ENCODE measurements at regions not wholly inside any gene's neighbourhood (a gene's known extent, or its start where the extent isn't known, plus 50 kb on each side); places are given as distances from the start of the nearest gene placed in this dataset.

GRCh38 chr1:193633093-193633492, 446.7 kb upstream of the B3GALT2 start:
- FAIRE-seq (no peak), DNase-seq (ENCODE audit: low read depth, low spot score) (no peak), ATAC-seq (no peak)
- H3K9me3 ChIP-seq (replicated peaks; ENCODE audit: control insufficient read depth, insufficient read depth, low read length): no peaks in the 10 kb centered on the region
- in situ Hi-C loops (cut with MboI) (no loop called here), intact Hi-C loops (cut with micrococcal nuclease; ENCODE audit: unreplicated experiment) (no loop called here)
- SMC1A ChIA-PET (ENCODE audit: uncharacterized antibody, unreplicated experiment): no interaction called here
- H3K4me1 ChIP-seq (ENCODE audit: control insufficient read depth, insufficient read depth, low read length): no peaks in the 10 kb centered on the region
- H3K27ac ChIP-seq (ENCODE audit: control insufficient read depth, insufficient read depth): no peak overlapping the region
- H4K20me1 ChIP-seq (ENCODE audit: control insufficient read depth, insufficient read depth): no peaks in the 10 kb centered on the region
- H3K4me3 ChIP-seq: no peak overlapping the region
- 30% methylated on average over 3 of the region's 3 CpGs for WGBS (ENCODE audit: insufficient coverage, insufficient replicate concordance, low lambda C conversion rate, missing lambda C conversion rate)
- POLR2A ChIA-PET: interaction anchor here (0.6 kb wide), 1 partner anchor 237 kb away, joined by 9 read pairs; no protein-coding TSS in a partner anchor
- no peaks in the 10 kb centered on the region for H3K27me3 ChIP-seq (replicated peaks in 1 of 2; ENCODE audit: control insufficient read depth in 2 of 2, insufficient read depth in 2 of 2, low read length in 1 of 2)
- no peak overlapping the region for H3K9ac ChIP-seq (ENCODE audit: control insufficient read depth, insufficient read depth, low read length)
- BruUV-seq (replicated peaks): no TSS peak
- RAD21 ChIA-PET (ENCODE audit: unreplicated experiment): no interaction called here
- no peaks in the 10 kb centered on the region for H3K36me3 ChIP-seq (ENCODE audit: control insufficient read depth in 2 of 2, insufficient read depth in 2 of 2, low read length in 1 of 2)
- no peak overlapping the region for H2AFZ ChIP-seq (ENCODE audit: control insufficient read depth, low read depth, low read length)
- TF ChIP-seq CBX5 (IDR thresholded peaks at IDR 0.05; ENCODE audit: low read depth) (no peak), TBL1XR1 (IDR thresholded peaks at IDR 0.05; ENCODE audit: low read depth, low read length) (no peak)
- H3K4me2 ChIP-seq (ENCODE audit: control insufficient read depth, insufficient read depth): no peak overlapping the region
- no peaks in the 10 kb centered on the region for H3K79me2 ChIP-seq (ENCODE audit: control insufficient read depth, insufficient read depth, low read length)
- CTCF ChIA-PET: no interaction called here

GRCh38 chr1:193631306-193631705, 444.9 kb upstream of the B3GALT2 start:
- Histone ChIP-seq H3K9me3 (replicated peaks; ENCODE audit: control insufficient read depth, insufficient read depth, low read length) (no peaks in the 10 kb centered on the region), H3K4me2 (ENCODE audit: control insufficient read depth, insufficient read depth) (no peak overlapping the region), H4K20me1 (ENCODE audit: control insufficient read depth, insufficient read depth) (no peaks in the 10 kb centered on the region), H3K79me2 (ENCODE audit: control insufficient read depth, insufficient read depth, low read length) (no peaks in the 10 kb centered on the region), H3K4me3 (no peak overlapping the region), H3K4me1 (ENCODE audit: control insufficient read depth, insufficient read depth, low read length) (no peaks in the 10 kb centered on the region), H3K9ac (ENCODE audit: control insufficient read depth, insufficient read depth, low read length) (no peak overlapping the region), H3K27ac (ENCODE audit: control insufficient read depth, insufficient read depth) (no peak overlapping the region), H3K27me3 (replicated peaks in 1 of 2; ENCODE audit: control insufficient read depth in 2 of 2, insufficient read depth in 2 of 2, low read length in 1 of 2) (no peaks in the 10 kb centered on the region), H2AFZ (ENCODE audit: control insufficient read depth, low read depth, low read length) (no peak overlapping the region), H3K36me3 (ENCODE audit: control insufficient read depth in 2 of 2, insufficient read depth in 2 of 2, low read length in 1 of 2) (no peaks in the 10 kb centered on the region)
- ChIA-PET RAD21 (ENCODE audit: unreplicated experiment) (interaction anchor here (1.3 kb wide), 1 partner anchor 35 kb away, joined by 3 read pairs; no protein-coding TSS in a partner anchor), POLR2A (no interaction called here), SMC1A (ENCODE audit: uncharacterized antibody, unreplicated experiment) (no interaction called here), CTCF (no interaction called here)
- DNase-seq (ENCODE audit: low read depth, low spot score): no peak
- WGBS (ENCODE audit: insufficient coverage, insufficient replicate concordance, low lambda C conversion rate, missing lambda C conversion rate): 26% methylated on average over 3 of the region's 3 CpGs
- BruUV-seq (replicated peaks): no TSS peak
- in situ Hi-C loops (cut with MboI): no loop called here
- no peak for ATAC-seq
- intact Hi-C loops (cut with micrococcal nuclease; ENCODE audit: unreplicated experiment): no loop called here
- no peak for FAIRE-seq
- no peak for TF ChIP-seq NRF1 (conservative IDR thresholded peaks at IDR 0.05; ENCODE audit: low read depth, low read length)
- TF ChIP-seq RCOR1 (conservative IDR thresholded peaks at IDR 0.05; ENCODE audit: low read depth, low read length): no peak
- no peak for TF ChIP-seq CBFB (IDR thresholded peaks at IDR 0.05; ENCODE audit: low read depth)
- no peak for TF ChIP-seq MAX (IDR thresholded peaks at IDR 0.05; ENCODE audit: low read depth, low read length)
- TF ChIP-seq MLLT1 (IDR thresholded peaks at IDR 0.05): no peak
- TF ChIP-seq CHD2 (IDR thresholded peaks at IDR 0.05; ENCODE audit: borderline replicate concordance, low read depth, low read length): no peak
- TF ChIP-seq EGR1 (IDR thresholded peaks at IDR 0.05; ENCODE audit: borderline replicate concordance in 1 of 2, low read depth in 2 of 2, low read length in 2 of 2): no peak
- TF ChIP-seq, protein P1, sequence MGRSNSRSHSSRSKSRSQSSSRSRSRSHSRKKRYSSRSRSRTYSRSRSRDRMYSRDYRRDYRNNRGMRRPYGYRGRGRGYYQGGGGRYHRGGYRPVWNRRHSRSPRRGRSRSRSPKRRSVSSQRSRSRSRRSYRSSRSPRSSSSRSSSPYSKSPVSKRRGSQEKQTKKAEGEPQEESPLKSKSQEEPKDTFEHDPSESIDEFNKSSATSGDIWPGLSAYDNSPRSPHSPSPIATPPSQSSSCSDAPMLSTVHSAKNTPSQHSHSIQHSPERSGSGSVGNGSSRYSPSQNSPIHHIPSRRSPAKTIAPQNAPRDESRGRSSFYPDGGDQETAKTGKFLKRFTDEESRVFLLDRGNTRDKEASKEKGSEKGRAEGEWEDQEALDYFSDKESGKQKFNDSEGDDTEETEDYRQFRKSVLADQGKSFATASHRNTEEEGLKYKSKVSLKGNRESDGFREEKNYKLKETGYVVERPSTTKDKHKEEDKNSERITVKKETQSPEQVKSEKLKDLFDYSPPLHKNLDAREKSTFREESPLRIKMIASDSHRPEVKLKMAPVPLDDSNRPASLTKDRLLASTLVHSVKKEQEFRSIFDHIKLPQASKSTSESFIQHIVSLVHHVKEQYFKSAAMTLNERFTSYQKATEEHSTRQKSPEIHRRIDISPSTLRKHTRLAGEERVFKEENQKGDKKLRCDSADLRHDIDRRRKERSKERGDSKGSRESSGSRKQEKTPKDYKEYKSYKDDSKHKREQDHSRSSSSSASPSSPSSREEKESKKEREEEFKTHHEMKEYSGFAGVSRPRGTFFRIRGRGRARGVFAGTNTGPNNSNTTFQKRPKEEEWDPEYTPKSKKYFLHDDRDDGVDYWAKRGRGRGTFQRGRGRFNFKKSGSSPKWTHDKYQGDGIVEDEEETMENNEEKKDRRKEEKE (IDR thresholded peaks at IDR 0.05): no peak
- TF ChIP-seq CEBPB (IDR thresholded peaks at IDR 0.05; ENCODE audit: borderline replicate concordance in 1 of 2, low read depth in 2 of 2, low read length in 2 of 2): no peak
- TF ChIP-seq, protein P2, sequence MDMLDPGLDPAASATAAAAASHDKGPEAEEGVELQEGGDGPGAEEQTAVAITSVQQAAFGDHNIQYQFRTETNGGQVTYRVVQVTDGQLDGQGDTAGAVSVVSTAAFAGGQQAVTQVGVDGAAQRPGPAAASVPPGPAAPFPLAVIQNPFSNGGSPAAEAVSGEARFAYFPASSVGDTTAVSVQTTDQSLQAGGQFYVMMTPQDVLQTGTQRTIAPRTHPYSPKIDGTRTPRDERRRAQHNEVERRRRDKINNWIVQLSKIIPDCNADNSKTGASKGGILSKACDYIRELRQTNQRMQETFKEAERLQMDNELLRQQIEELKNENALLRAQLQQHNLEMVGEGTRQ (IDR thresholded peaks at IDR 0.05; ENCODE audit: borderline replicate concordance, low read depth, low read length): no peak
- no peak for TF ChIP-seq SMAD5 (IDR thresholded peaks at IDR 0.05; ENCODE audit: low read depth)
- no peak for TF ChIP-seq RUNX3 (IDR thresholded peaks at IDR 0.05; ENCODE audit: low read length)
